ENCODE measurements at regions not wholly inside any gene's neighbourhood (a gene's known extent, or its start where the extent isn't known, plus 50 kb on each side); places are given as distances from the start of the nearest gene placed in this dataset.

DNA sequence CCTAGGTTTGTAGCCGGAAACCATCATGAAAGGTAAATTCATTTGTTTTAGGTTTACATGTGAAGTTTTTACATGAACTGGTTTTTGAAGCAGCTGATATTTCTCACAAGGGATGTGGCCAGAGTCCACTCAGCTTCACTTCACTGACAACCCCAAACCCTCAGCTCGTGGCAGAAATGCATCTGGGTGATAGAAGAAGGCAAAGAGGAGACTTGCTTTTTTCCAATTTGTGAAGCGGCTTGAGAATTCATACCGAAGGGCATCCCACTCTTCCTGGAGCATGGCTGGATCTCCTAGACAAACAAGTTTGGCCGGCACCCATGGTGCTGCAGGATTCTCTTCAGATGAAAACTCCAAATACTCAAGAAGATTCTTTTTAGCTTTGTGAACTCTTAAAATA, 392.8 kb upstream of the CNR1 start:
- no peak for DNase-seq

DNA sequence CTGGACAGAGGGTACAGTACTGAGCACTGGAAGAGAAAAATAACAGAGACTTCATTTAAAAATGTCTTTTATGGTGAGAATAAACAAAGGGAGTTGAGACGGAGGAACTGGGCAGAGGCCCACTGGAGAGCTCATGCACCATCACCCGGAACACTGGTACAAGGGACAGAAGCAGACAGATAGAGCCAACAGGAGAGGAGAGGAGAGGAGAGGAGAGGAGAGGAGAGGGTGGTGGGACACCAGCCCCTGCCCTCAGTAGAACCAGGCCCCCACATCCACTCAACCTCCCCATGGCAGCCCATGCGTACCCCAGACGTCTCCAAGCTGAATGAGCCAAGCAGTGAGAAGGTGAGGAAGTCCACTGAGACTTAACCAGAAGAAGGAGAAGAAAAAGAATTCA, 390.5 kb upstream of the CNR1 start:
- DNase-seq: no peak

GRCh38 chr6:88548891-88549505, 382.9 kb upstream of the CNR1 start:
- DNase-seq: no peak

DNA sequence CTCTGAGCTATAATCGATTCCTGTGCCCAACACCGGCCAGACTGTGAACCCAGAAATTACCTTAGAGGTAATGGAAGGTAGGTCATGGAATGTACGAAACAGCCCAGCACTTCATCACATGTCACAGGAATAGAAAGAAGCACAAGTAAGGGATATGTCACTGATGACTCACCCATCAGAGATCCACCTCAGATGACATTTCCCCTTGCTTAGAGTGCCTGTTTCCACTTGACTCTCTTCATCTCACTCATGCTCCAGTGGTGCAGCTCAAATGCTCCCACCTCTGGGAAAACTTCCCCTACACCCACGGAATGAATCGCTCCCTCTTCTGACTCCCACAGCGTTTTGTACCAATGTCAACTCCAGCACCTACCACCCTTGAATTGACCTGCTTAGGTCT, 381.6 kb upstream of the CNR1 start:
- no peak for DNase-seq

- no peak for DNase-seq
Observed at GRCh38 chr6:88545991-88546390, 379.8 kb upstream of the CNR1 start.

DNA sequence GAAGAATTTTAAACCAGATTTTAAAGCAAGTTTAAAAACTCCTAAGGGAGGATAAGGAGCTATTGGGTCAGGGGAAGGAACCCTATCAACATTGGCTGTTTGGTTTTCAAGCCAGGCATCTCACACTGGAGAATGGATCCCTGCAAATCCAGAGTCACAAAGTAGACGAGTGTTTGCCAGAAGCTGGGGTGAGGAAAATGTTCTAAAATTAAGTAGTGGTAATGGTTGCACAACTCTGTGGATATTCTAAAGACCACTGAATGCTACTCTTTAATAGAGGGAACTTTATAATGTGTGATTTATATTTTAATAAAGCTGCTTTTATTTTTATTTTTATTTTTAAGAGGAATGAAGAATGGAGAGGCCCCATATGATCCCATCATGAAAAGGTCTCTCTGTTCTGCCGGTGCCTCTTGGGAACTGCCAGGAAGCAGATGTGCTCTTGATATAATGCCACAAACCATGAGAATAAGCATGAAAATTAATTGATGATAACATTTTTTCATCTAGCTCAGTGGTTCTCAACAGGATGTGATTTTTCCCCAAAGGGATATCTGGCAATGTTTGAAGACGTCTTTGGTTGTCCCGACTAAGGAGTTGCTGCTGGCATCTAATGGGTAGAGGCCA, 379.0 kb upstream of the CNR1 start:
- DNase-seq: no peak

GRCh38 chr6:88539295-88539764, 373.2 kb upstream of the CNR1 start:
- DNase-seq: no peak

DNA sequence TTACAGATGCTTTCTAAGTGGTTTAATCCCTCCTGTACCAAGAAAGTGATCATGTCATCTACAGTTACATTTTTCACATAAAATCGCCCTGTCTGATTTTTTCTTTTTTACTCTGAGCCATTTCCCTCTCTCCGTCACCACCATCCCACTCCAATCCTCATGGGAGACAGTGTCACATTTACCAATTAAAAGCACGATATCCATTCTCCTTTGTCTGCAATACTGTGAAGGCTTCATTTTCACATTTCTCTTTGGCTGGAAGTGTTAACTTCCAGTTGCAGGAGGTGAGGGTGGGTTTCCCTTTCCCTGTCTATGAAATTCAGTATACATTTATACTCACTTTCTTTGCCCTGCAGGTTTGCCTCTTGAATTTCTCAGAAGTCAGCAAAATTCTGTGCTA, 372.7 kb upstream of the CNR1 start:
- DNase-seq: no peak

DNA sequence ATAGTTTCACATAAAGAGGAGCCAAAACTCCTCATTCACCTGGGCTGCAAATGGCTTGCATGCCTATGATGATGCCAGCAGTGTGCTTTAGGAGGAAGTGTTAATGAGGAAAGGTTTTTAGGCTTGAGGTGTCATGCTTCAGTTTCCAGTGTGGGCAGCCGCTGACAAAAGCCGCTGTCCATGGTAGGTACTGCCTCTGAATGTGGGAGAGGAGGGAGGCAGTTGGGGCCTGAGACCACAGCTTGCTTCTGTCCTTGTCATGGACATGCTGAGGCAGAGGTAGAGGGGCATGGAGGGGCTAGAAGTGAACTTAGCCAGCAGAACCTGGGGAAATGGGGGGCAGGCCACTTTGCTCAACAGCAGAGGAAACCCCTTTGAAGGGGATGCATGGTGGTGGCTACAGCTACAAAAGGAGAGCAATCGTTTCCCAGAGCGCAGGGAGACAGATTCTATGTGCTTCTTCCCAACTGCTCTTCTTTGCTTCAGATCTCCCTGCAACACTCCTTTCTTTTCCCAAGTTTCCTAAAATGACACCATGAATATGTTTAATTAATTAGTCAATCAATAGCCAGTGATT, 372.1 kb upstream of the CNR1 start:
- no peak for DNase-seq

DNA sequence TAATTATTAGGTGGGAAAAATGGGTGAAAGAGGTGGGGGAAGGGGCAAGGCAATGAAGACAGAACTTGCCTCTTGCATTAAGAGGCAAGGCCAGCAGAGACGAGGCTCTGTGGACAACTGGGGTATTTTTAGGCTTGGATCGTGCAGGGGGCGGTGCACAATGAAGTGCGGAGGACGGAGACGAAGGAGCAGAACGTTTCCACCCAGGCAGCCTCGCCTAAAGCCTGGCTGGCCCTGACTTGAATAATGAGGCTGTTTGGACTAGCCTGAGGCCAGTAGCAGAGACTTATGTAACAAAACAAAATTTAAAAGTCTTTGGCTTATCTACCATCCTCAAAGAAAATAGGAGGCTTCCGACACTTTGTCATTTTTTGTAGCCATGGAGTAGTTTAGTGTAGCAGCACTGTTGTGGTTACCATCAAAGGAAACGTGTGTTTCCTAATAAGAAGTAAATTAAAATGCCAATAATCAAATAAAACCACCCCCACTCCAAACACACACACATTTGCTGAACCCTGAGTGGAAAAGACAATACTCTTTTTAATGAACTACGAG, 370.0 kb upstream of the CNR1 start:
- no peak for DNase-seq

GRCh38 chr6:88535306-88535705, 369.2 kb upstream of the CNR1 start:
- no peak for DNase-seq

DNA sequence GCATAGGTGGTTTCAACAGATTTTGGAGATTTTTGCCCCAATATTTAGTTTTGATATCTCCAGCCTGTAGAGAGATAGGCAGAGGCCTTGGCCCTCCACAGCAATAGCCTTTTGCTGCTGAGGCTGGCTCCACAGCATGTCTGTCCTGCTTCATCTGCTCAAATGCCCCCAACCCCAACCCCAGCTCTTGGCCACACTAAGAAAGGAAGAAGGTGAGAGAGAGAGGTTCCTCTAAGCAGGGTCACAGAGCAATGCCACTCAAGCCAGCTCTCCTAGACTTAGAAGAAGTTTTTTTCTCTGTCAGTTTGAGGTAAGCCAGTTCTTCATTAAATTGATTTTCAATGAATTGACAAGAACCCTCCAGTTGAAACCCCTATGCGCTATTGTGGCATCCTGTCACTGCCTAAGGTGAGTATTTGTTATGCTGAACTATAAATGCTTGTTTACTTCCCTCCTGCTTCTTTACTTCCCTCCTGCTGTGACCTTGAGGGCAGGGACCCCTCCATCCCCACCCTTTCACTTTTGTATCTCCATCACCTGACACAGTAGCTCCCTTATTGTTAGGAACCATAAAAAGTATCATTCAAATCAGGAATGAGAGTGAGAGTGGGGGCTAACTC, 366.2 kb upstream of the CNR1 start:
- DNase-seq: no peak

DNA sequence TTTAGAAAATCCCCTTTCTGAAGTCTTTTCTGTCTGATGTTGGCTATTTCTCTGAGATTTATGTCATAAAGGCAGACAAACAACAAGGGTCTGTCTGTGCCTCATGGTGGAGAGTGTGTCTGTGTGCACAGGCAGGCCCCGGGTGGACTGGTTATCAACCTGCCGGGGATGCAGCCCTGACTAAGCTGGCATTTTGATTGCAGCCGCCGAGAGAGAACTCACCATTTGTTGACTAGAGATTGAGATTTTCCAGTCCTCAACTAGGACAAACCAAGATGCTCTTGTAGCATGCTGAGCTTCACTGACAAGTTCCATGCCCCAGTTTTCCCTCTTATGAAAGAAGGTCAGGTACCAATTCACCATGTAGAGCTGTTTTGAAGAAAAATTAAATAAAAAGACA, 363.6 kb upstream of the CNR1 start:
- DNase-seq: no peak

DNA sequence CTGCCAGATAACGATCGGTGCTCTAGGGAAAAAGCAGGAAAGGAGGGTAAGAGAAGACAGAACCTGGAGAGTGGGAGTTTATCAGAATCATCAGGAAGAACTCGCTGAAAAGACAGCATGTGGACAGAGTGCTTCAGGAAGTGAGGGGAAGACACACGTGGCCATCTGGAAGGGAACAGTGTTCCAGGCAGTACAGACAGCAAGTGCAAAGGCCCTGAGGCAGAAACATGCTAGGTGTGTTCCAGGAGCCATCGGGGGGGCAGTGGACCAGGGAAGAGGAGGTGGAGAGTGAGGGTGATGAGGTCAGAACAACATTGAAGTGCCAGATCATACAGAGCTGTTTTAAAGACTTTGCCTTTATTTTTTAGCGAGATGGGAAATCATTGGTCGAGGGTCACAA, 354.3 kb upstream of the CNR1 start:
- no peak for DNase-seq

- DNase-seq: no peak
Observed at GRCh38 chr6:88520017-88520338, 353.8 kb upstream of the CNR1 start.

- no peak for DNase-seq
Observed at GRCh38 chr6:88519301-88520016, 353.3 kb upstream of the CNR1 start.

GRCh38 chr6:88517737-88518136, 351.6 kb upstream of the CNR1 start:
- no peak for DNase-seq

DNA sequence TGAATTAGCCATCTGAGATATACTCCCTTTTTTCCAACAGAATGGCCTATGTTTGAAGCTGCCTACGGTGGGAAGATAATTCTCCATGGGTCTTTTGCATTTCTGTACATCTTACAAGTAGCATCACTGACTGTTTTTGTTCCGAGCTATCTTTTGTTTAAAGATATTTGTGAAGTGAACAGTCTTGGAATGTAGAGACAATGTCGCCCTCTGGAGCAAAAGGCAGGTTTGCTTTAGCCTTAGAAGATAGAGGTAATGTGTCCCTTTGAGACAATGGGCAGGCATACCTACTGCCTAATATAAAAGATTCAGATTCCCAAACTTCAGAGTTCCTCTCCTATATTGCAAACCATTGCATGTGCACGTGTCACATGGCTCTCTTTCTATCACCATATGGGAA, 347.8 kb upstream of the CNR1 start:
- DNase-seq: no peak

DNA sequence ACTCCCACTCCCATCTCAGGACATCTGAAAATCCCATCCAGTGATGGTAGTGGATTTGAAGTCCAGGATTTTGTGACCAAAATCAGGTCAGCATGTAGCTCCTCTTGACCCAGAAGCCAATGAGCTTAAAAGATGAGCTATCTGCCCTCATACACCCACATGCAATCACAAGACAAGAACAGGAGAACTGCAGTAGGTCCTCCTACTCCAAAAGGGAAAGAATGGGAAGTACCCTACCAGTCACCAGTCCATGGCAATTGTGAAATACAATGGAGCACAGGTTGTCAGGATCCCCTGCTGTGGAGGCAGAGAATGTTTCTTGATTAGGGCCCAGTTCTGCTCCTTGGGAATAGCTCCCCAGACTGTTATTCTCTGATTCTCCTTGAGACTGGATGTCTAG, 347.3 kb upstream of the CNR1 start:
- DNase-seq: no peak

GRCh38 chr6:88512951-88513350, 346.8 kb upstream of the CNR1 start:
- DNase-seq: no peak

GRCh38 chr6:88502391-88502790, 336.2 kb upstream of the CNR1 start:
- no peak for DNase-seq

DNA sequence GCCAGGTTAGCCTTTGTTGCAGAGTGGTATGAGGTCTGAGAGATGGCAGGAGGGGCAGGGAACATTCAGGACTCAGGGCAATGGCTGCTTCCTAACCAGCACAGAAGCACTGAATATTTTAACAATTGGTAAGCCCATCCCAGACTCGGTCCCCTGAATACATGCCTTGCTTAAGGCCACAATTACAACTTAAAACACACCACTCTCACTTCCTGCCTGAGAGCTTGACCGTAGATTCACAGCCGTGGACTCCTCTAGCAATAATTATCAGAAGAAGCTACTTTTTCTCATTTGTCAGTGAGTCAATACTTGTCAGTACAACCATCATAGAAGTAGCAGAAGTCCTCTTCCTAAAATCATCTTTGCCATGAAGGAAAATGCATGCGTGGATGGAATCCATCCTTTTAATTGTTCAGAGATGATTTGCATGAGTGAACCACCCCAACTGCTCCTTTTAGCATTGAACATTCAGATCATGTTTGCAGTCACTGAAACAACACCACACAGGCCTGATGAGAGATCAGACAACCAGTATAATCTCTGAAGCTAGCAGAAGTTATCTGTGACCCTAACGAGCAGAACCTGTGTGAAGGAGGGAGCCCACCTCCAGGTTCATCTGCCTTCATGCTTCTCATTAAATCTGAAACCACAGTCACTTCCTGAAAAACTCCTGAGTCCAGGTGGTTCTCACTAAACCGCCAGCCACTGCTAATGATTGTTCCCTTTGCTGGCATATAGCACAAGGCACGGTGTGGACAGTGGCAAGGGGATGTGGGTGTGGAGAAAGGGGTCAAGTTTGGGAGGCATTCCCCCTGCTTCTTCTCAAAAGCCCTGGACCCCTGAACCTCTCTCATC, 333.9 kb upstream of the CNR1 start:
- no peak for DNase-seq

- no peak for DNase-seq
Observed at GRCh38 chr6:88499436-88499835, 333.3 kb upstream of the CNR1 start.

All from CD4-positive, alpha-beta T cell treated with Interleukin-4 for 1 hour (primary cell).